D341Med (cell line): ENCODE measurements at regions not wholly inside any gene's neighbourhood (a gene's known extent, or its start where the extent isn't known, plus 50 kb on each side); places are given as distances from the start of the nearest gene placed in this dataset.
"Not testable (repeated sequence)": the region's sequence is repeated elsewhere in the genome, so short reads cannot be mapped to it uniquely, and the experiment has no call there.

Source experiments
- DNase-seq: peaks from one replicate; pipeline ENCODE4 v3.0.0; 2012; ENCODE audit warnings: low spot score

- DNase-seq, result no peak
Measured at GRCh38 chr9:126173929-126174328, 152.7 kb upstream of the MVB12B start.

GRCh38 chr9:126183266-126183665 is 143.4 kb upstream of the MVB12B start:
- DNase-seq, result no peak

DNA sequence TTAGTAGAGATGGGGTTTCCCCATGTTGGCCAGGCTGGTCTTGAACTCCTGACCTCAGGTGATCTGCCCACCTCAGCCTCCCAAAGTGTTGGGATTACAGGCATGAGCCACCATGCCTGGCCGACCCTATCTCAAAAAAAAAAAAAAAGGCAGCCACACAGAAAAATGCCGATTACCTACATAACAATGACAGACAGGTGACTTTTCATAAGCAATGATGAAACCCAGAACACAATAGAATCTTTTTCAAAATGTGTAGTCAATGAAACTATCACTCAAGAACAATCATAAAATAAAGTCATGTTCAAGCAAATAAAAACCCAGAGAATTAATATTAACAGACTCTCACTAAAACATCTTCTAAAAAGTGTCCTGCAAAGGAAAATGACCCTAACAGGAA is 135.6 kb upstream of the MVB12B start:
- DNase-seq, result not testable (repeated sequence)

GRCh38 chr9:126198854-126199253 is 127.8 kb upstream of the MVB12B start:
- DNase-seq, result no peak

DNA sequence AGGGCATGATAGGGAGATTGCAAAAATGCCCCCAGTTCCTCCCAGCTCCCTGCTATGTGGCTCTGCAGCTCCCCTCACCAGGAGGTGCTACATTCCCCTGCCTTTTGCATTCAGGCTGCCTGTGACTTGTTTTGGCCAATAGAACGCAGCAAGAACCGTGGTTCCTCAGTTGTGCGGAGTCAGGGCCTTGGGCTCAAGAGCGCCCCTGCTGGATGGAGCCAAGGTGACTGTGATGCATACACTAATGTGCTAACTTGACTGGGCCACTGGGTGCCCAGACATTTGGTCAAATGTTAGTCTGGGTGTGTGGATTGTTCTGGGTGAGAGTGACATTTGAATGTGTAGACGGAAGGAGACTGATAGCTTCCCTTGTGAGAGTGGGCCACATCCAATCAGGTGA is 123.3 kb upstream of the MVB12B start:
- DNase-seq, result no peak

- DNase-seq, result no peak
Measured at GRCh38 chr9:126204197-126204596, 122.4 kb upstream of the MVB12B start.

GRCh38 chr9:126204708-126205225 is 121.9 kb upstream of the MVB12B start:
- DNase-seq, result no peak

- no peak for DNase-seq
Measured at GRCh38 chr9:126205265-126205664, 121.4 kb upstream of the MVB12B start.

GRCh38 chr9:126205845-126206498 is 120.7 kb upstream of the MVB12B start:
- DNase-seq, result no peak

GRCh38 chr9:126207256-126207655 is 119.4 kb upstream of the MVB12B start:
- no peak for DNase-seq

GRCh38 chr9:126208216-126208758 is 118.3 kb upstream of the MVB12B start:
- no peak for DNase-seq

DNA sequence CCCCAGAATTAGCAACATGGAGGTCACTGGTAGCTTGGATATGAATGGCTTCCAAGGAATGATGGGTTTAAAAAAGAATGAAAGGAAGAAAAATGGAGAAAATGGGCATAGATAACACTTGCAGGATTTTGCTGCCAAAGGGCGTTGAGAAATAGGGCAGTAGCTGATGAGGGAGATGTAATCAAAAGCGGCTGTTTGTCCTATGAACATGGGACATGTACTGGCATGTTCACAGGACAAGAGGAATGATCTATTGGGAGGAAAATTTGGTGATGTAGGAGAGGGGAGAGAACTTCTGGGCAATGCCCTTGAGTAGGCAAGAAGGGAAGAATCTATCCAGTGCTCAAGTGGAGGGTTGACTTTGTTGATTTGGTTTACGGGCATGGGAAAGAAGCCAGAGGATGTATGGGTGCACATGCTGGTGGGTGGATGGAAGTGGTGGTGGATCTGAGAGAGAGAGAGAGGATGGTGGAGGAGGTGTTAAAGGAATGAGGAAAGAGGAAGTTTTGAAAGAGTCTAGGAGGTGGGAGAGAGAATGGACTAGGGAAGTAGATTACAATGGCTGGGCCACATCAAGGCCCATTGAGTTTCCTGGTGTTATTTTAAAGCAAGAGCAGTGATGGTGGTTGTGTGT is 115.1 kb upstream of the MVB12B start:
- DNase-seq, result no peak

GRCh38 chr9:126215486-126215885 is 111.1 kb upstream of the MVB12B start:
- no peak for DNase-seq

GRCh38 chr9:126216826-126217225 is 109.8 kb upstream of the MVB12B start:
- no peak for DNase-seq

DNA sequence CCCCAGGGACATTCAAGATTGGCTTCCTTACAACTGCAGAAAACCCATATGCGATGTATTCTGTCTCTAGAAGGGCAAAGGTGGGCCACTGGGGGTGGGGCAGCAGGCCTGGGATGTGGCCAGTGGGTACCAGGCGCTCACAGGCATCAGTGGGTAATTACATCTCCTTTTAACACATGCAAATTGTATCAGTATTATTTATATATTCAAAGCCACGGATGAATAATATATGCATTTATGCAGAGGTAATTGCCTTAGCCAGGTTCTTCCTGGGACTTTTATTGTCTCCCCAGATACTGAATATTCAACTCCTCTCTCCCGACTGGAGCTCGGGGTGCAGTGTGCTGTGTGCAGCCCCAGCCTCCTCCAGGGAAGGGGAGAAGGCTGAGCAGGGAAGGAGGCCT is 109.4 kb upstream of the MVB12B start:
- DNase-seq, result no peak

DNA sequence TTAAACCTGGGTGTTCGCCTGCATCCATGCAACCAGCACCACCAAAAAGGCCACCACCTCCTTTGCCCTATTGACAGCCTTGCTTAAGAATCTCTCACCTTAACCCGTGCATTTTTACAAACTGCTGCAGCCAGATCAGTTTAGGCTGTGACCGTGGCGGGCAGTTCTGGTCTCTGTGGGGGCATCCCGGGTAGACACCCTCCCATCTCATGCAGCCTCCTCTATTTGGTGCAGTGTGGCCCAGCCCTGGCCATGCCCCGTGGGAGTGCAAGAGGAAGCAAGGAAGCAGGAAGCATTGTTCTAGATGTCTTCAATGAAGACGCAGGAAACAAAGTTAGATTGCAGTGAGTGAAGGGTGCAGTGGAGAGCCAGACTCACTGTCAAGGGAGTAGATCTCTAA is 108.8 kb upstream of the MVB12B start:
- DNase-seq, result no peak

GRCh38 chr9:126218359-126219125 is 108.1 kb upstream of the MVB12B start:
- no peak for DNase-seq

- DNase-seq, result no peak
Measured at GRCh38 chr9:126219166-126219565, 107.5 kb upstream of the MVB12B start.

DNA sequence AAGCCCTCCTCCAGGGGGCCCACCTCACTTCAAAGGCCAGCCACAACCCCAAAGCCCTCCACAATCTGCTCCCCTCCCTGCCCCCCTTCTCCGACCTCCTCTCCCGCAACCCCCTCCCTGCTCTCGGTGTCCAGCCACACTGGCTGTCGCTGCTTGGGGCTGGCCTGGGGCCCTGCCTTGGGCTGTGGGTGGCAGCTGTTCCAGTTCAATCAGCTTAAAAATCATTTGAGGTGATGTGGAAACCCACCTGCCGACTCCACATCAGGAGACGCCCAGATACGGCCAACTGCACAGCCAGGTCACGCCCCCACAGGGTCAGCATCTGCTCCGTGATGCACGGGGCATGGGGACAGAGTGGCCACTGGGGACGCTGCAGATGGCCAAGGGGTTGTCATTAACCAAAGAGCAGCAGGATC is 107.0 kb upstream of the MVB12B start:
- DNase-seq, result no peak

GRCh38 chr9:126221480-126221879 is 105.1 kb upstream of the MVB12B start:
- no peak for DNase-seq

DNA sequence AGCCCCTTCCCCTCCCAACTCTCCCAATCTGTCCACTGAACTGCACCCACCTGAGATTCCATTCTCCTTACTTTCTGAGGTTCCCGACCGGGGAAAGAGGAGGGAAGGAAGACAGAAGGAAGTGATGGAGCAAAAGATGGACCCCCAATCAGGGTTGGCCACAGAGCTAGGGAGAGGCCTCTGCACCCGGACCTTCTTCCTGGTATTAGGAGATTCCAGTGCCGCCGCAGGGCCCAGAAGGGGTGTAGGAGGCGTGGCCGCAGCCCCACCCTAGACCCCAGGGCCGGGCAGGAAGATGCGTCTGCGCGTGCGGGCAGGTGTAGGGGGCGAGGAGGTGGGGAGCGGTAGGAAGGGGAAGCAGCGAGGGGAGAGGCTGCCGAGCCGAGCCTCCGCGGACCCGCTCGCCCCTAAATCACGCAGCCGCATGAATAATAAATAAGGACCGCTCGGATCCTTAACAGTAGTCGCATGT is 104.2 kb upstream of the MVB12B start:
- no peak for DNase-seq

DNA sequence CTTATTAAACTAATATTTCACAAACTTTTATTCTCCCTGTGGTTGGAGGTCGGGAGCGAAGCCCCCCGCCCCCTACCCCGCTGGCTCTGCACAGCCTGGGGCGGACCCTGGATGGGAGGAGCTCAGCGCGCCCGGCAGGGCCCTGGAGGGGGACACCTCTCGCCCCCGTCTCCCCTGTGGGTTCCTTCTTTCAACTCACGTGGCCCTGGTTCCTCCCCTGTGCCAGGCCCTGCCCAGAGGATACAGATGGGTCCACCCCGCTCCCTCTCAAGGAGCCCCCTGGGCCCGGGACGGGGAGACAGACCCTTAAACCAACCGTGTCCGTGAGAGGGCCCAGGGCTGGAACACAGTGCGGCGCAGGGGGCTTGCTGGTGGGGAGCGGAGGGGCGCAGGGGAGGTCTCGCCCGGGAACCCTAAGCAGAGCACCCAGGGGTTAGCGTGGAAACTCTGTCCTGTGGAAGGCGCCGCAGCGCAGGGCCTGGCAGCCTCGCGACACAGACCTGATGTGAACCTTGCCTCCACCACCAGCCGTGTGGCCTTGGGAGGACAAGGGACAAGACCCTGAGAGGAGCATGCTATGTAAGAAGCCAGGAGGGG is 103.7 kb upstream of the MVB12B start:
- no peak for DNase-seq
